Activated CD4-positive, alpha-beta T cell treated with anti-CD3 and anti-CD28 coated beads, Interleukin-2, Interleukin-6, amounts not matched to agents 100 ng/mL and 50 ng/mL, durations not matched to agents 16 hours and 8 hours (primary cell): ENCODE measurements at regions not wholly inside any gene's neighbourhood (a gene's known extent, or its start where the extent isn't known, plus 50 kb on each side); places are given as distances from the start of the nearest gene placed in this dataset.
"Not testable (repeated sequence)": the region's sequence is repeated elsewhere in the genome, so short reads cannot be mapped to it uniquely, and the experiment has no call there.

Experiments used
- DNase-seq: peaks from one replicate; pipeline ENCODE4 v3.0.0-alpha.2; 2020

- no peak for DNase-seq
Measured at GRCh38 chr3:110984456-110985250, 87.0 kb upstream of the NECTIN3 start.

DNA sequence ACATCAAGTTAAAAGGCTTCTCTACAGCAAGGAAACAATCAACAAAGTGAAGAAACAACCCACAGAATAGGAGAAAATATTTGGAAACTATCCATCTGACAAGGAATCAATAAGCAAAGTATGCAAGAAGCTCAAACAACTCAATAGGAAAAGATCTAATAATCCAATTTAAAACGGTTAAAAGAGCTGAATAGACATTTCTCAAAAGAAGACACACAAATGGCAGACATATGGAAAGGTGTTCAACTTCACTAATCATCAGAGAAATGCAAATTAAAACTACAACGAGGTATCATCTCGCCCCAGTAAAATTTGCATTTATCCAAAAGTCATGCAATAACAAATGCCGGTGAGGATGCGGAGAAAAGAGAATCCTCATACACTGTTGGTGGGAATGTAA, 82.2 kb upstream of the NECTIN3 start:
- DNase-seq = no peak

- DNase-seq = no peak
Measured at GRCh38 chr3:110995461-110996231, 76.0 kb upstream of the NECTIN3 start.

- DNase-seq = not testable (repeated sequence)
Measured at GRCh38 chr3:110998766-110999165, 72.8 kb upstream of the NECTIN3 start.

DNA sequence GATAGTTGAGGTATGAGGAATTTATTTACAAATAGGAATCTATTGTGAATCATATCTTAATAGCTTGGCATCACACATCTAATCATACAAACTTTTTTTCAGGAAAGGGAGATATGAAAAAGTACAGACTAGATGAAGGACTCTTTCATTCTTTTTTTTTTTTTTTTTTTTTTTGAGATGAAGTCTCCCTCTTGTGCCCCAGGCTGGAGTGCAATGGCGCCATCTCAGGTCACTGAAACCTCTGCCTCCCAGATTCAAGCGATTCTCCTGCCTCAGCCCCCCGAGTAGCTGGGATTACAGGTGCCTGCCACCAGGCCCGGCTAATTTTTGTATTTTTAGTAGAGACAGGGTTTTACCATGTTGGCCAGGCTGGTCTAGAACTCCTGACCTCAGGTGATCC, 65.1 kb upstream of the NECTIN3 start:
- not testable (repeated sequence) for DNase-seq

- DNase-seq = peak; percentile 21
Measured at GRCh38 chr3:111012388-111013248, 59.0 kb upstream of the NECTIN3 start.
